A549 (cell line): ENCODE measurements at regions not wholly inside any gene's neighbourhood (a gene's known extent, or its start where the extent isn't known, plus 50 kb on each side); places are given as distances from the start of the nearest gene placed in this dataset.

Experiments used
- JUNB ChIP-seq: fragments of >200 bp; sonication (Bioruptor Twin); formaldehyde crosslinking; IDR thresholded peaks from 2 replicates; pipeline ENCODE4 v1.6.1; 2016
- POLR2A ChIP-seq: IDR thresholded peaks from 2 replicates; pipeline ENCODE4 v1.6.1; 2012; ENCODE audit warnings: mild to moderate bottlenecking, low read length
- RFX5 ChIP-seq: fragments of 450-650 bp; IDR thresholded peaks from 2 replicates; pipeline ENCODE4 v1.7.1; 2014; ENCODE audit warnings: antibody characterized with exemption, mild to moderate bottlenecking, moderate library complexity
- TF ChIP-seq, protein P1 (sequence below): fragments of >200 bp; sonication (Bioruptor Twin); formaldehyde crosslinking; IDR thresholded peaks from 3 replicates; pipeline ENCODE4 v1.5.1; 2016
- TF ChIP-seq, protein P2 (sequence below): fragments of 200-600 bp; sonication (generic); IDR thresholded peaks from 2 replicates; pipeline ENCODE4 v1.6.1; 2016; ENCODE audit warnings: antibody characterized with exemption, mild to moderate bottlenecking, moderate library complexity
- TF ChIP-seq, protein P3 (sequence below): fragments of >200 bp; sonication (Bioruptor Twin); formaldehyde crosslinking; IDR thresholded peaks from 3 replicates; pipeline ENCODE4 v1.6.1; 2016
- TF ChIP-seq, protein P4 (sequence below): fragments of 450-650 bp; IDR thresholded peaks from 2 replicates; pipeline ENCODE4 v1.6.1; 2014; ENCODE audit warnings: antibody characterized with exemption

DNA sequence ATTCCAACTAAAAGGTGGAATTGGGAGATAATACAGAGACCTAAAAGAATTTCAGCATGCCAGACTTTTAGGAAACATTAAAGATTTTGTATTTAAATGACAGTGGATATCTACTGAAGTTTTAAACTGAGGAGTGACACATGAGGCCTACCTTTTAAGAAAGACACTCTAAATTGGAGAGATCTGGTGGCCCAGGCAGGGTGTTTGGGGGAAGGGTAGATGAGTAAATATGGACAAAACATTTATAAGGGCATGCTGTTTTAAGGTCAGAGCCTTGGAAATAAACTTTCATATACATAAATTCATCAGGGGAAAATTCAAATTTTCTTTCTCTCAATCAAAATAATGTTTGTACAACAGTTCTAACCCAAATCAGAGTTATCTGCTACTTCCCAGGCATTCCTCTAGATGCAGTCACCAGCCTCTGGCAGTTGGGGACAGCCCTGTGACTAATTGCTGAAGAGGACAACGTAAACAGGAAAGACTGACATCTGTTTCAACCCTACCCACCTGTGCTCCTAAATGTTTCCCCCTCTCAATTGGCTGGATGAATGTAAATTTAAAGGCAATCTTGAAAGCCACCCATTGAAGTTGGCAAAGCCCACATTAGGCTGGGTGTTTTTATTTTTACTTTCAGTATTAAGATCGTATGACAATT, 1646.9 kb upstream of the ADGRL3 start:
- TF ChIP-seq POLR2A (no peak), JUNB (no peak), RFX5 (no peak)
- TF ChIP-seq, protein P1, sequence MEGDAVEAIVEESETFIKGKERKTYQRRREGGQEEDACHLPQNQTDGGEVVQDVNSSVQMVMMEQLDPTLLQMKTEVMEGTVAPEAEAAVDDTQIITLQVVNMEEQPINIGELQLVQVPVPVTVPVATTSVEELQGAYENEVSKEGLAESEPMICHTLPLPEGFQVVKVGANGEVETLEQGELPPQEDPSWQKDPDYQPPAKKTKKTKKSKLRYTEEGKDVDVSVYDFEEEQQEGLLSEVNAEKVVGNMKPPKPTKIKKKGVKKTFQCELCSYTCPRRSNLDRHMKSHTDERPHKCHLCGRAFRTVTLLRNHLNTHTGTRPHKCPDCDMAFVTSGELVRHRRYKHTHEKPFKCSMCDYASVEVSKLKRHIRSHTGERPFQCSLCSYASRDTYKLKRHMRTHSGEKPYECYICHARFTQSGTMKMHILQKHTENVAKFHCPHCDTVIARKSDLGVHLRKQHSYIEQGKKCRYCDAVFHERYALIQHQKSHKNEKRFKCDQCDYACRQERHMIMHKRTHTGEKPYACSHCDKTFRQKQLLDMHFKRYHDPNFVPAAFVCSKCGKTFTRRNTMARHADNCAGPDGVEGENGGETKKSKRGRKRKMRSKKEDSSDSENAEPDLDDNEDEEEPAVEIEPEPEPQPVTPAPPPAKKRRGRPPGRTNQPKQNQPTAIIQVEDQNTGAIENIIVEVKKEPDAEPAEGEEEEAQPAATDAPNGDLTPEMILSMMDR = no peak
- TF ChIP-seq, protein P2, sequence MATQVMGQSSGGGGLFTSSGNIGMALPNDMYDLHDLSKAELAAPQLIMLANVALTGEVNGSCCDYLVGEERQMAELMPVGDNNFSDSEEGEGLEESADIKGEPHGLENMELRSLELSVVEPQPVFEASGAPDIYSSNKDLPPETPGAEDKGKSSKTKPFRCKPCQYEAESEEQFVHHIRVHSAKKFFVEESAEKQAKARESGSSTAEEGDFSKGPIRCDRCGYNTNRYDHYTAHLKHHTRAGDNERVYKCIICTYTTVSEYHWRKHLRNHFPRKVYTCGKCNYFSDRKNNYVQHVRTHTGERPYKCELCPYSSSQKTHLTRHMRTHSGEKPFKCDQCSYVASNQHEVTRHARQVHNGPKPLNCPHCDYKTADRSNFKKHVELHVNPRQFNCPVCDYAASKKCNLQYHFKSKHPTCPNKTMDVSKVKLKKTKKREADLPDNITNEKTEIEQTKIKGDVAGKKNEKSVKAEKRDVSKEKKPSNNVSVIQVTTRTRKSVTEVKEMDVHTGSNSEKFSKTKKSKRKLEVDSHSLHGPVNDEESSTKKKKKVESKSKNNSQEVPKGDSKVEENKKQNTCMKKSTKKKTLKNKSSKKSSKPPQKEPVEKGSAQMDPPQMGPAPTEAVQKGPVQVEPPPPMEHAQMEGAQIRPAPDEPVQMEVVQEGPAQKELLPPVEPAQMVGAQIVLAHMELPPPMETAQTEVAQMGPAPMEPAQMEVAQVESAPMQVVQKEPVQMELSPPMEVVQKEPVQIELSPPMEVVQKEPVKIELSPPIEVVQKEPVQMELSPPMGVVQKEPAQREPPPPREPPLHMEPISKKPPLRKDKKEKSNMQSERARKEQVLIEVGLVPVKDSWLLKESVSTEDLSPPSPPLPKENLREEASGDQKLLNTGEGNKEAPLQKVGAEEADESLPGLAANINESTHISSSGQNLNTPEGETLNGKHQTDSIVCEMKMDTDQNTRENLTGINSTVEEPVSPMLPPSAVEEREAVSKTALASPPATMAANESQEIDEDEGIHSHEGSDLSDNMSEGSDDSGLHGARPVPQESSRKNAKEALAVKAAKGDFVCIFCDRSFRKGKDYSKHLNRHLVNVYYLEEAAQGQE = no peak
- TF ChIP-seq, protein P3, sequence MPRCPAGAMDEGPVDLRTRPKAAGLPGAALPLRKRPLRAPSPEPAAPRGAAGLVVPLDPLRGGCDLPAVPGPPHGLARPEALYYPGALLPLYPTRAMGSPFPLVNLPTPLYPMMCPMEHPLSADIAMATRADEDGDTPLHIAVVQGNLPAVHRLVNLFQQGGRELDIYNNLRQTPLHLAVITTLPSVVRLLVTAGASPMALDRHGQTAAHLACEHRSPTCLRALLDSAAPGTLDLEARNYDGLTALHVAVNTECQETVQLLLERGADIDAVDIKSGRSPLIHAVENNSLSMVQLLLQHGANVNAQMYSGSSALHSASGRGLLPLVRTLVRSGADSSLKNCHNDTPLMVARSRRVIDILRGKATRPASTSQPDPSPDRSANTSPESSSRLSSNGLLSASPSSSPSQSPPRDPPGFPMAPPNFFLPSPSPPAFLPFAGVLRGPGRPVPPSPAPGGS = no peak
- TF ChIP-seq, protein P4, sequence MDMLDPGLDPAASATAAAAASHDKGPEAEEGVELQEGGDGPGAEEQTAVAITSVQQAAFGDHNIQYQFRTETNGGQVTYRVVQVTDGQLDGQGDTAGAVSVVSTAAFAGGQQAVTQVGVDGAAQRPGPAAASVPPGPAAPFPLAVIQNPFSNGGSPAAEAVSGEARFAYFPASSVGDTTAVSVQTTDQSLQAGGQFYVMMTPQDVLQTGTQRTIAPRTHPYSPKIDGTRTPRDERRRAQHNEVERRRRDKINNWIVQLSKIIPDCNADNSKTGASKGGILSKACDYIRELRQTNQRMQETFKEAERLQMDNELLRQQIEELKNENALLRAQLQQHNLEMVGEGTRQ = no peak
